WTC11 (cell line): ENCODE measurements at regions not wholly inside any gene's neighbourhood (a gene's known extent, or its start where the extent isn't known, plus 50 kb on each side); places are given as distances from the start of the nearest gene placed in this dataset.
"Not testable (repeated sequence)": the region's sequence is repeated elsewhere in the genome, so short reads cannot be mapped to it uniquely, and the experiment has no call there.

Experiments
- ATAC-seq: fragments of 200-7000 bp; cut with Tn5 transposase; 2 replicates; pipeline ENCODE4 v1.10.0; 2021; ENCODE audit warnings: mild to moderate bottlenecking, moderate library complexity
- CTCF ChIA-PET: fragments of 300-600 bp; sonication (Branson Sonifier 250); formaldehyde crosslinking; loops from one replicate; lab custom pipeline; 2021; ENCODE audit warnings: antibody characterized with exemption; lab: Charles Lee
- POLR2A ChIA-PET: fragments of 350-600 bp; sonication (Branson Sonifier 250); formaldehyde crosslinking; loops from one replicate; lab custom pipeline; 2021; ENCODE audit warnings: antibody characterized with exemption; lab: Charles Lee
- DNase-seq: peaks from one replicate; pipeline ENCODE4 v3.0.0; 2021; ENCODE audit warnings: low spot score
- H3K27ac Mint-ChIP-seq: 2 replicates; pipeline ENCODE4 v1.8.0; 2021; ENCODE audit warnings: mixed read lengths
- H3K27me3 Mint-ChIP-seq: 2 replicates; pipeline ENCODE4 v1.8.0; 2021; ENCODE audit warnings: low read depth, mild to moderate bottlenecking, moderate library complexity, mixed read lengths
- H3K36me3 Mint-ChIP-seq: 2 replicates; pipeline ENCODE4 v1.8.0; 2021; ENCODE audit warnings: mixed read lengths
- H3K4me1 Mint-ChIP-seq: 2 replicates; pipeline ENCODE4 v1.8.0; 2022; ENCODE audit warnings: mixed read lengths
- H3K4me3 Mint-ChIP-seq: 2 replicates; pipeline ENCODE4 v1.8.0; 2021; ENCODE audit warnings: mild to moderate bottlenecking, moderate library complexity, mixed read lengths
- H3K9me3 Mint-ChIP-seq: 2 replicates; pipeline ENCODE4 v1.8.0; 2021; ENCODE audit warnings: mixed read lengths
- ATF1 ChIP-seq: sonication (generic); formaldehyde crosslinking; IDR thresholded peaks from 2 replicates; pipeline ENCODE4 v1.8.1; 2023; ENCODE audit warnings: mild to moderate bottlenecking, moderate library complexity, missing genetic modification reagents
- CDX4 ChIP-seq: fragments of 250-450 bp; sonication (Bioruptor Pico); IDR thresholded peaks from 2 replicates; pipeline ENCODE4 v1.9.0; 2021; ENCODE audit warnings: moderate library complexity, mild to moderate bottlenecking, inconsistent platforms, borderline replicate concordance
- E2F5 ChIP-seq: sonication (generic); formaldehyde crosslinking; IDR thresholded peaks from 2 replicates; pipeline ENCODE4 v1.8.1; 2022; ENCODE audit warnings: mild to moderate bottlenecking, moderate library complexity, missing genetic modification reagents
- FOXJ3 ChIP-seq: sonication (generic); formaldehyde crosslinking; IDR thresholded peaks from 2 replicates; pipeline ENCODE4 v1.9.0; 2021; ENCODE audit warnings: missing genetic modification reagents, mild to moderate bottlenecking, borderline replicate concordance
- FOXK1 ChIP-seq: sonication (generic); formaldehyde crosslinking; IDR thresholded peaks from 2 replicates; pipeline ENCODE4 v1.8.0; 2022; ENCODE audit warnings: mild to moderate bottlenecking, moderate library complexity, missing genetic modification reagents
- GTF2I ChIP-seq: fragments of 250-450 bp; sonication (Bioruptor Pico); conservative IDR thresholded peaks from 2 replicates; pipeline ENCODE4 v1.4.0; 2021; ENCODE audit warnings: mild to moderate bottlenecking
- IRF1 ChIP-seq: sonication (generic); formaldehyde crosslinking; IDR thresholded peaks from 2 replicates; pipeline ENCODE4 v1.8.0; 2023; ENCODE audit warnings: missing genetic modification reagents
- JUN ChIP-seq: sonication (generic); formaldehyde crosslinking; IDR thresholded peaks from 2 replicates; pipeline ENCODE4 v1.8.0; 2023; ENCODE audit warnings: mild to moderate bottlenecking, missing genetic modification reagents
- MAX ChIP-seq: sonication (generic); formaldehyde crosslinking; IDR thresholded peaks from 2 replicates; pipeline ENCODE4 v1.8.0; 2022; ENCODE audit warnings: mild to moderate bottlenecking, missing genetic modification reagents
- MXD4 ChIP-seq: fragments of 250-450 bp; sonication (Bioruptor Pico); IDR thresholded peaks from 2 replicates; pipeline ENCODE4 v1.8.0; 2021; ENCODE audit warnings: mild to moderate bottlenecking, moderate library complexity, borderline replicate concordance
- NR2C2 ChIP-seq: sonication (generic); formaldehyde crosslinking; IDR thresholded peaks from 2 replicates; pipeline ENCODE4 v1.8.0; 2022; ENCODE audit warnings: mild to moderate bottlenecking, missing genetic modification reagents
- PRRX2 ChIP-seq: fragments of 250-450 bp; sonication (Bioruptor Pico); IDR thresholded peaks from 2 replicates; pipeline ENCODE4 v1.8.0; 2021; ENCODE audit warnings: mild to moderate bottlenecking
- RELA ChIP-seq: sonication (generic); formaldehyde crosslinking; IDR thresholded peaks from 2 replicates; pipeline ENCODE4 v1.8.1; 2022; ENCODE audit warnings: missing genetic modification reagents, mild to moderate bottlenecking, borderline replicate concordance
- SMAD3 ChIP-seq: sonication (generic); formaldehyde crosslinking; IDR thresholded peaks from 2 replicates; pipeline ENCODE4 v1.8.0; 2022; ENCODE audit warnings: missing genetic modification reagents, mild to moderate bottlenecking, borderline replicate concordance
- STAT6 ChIP-seq: sonication (generic); formaldehyde crosslinking; conservative IDR thresholded peaks from 2 replicates; pipeline ENCODE4 v1.8.1; 2023; ENCODE audit warnings: mild to moderate bottlenecking, low read depth, missing genetic modification reagents, moderate library complexity
- TCF7 ChIP-seq: sonication (generic); formaldehyde crosslinking; IDR thresholded peaks from 2 replicates; pipeline ENCODE4 v1.8.0; 2022; ENCODE audit warnings: mild to moderate bottlenecking, low read depth, missing genetic modification reagents, moderate library complexity
- ZMAT4 ChIP-seq: fragments of 250-450 bp; sonication (Bioruptor Pico); IDR thresholded peaks from 2 replicates; pipeline ENCODE4 v1.9.0; 2021; ENCODE audit warnings: mild to moderate bottlenecking
- ZNF121 ChIP-seq: sonication (generic); formaldehyde crosslinking; IDR thresholded peaks from 2 replicates; pipeline ENCODE4 v1.8.0; 2023; ENCODE audit warnings: missing genetic modification reagents
- ZNF219 ChIP-seq: sonication (generic); formaldehyde crosslinking; IDR thresholded peaks from 2 replicates; pipeline ENCODE4 v1.8.0; 2023; ENCODE audit warnings: missing genetic modification reagents, mild to moderate bottlenecking, borderline replicate concordance
- ZNF232 ChIP-seq: sonication (generic); formaldehyde crosslinking; IDR thresholded peaks from 2 replicates; pipeline ENCODE4 v1.8.0; 2022; ENCODE audit warnings: mild to moderate bottlenecking, missing genetic modification reagents
- ZNF396 ChIP-seq: fragments of 250-450 bp; sonication (Bioruptor Pico); IDR thresholded peaks from 2 replicates; pipeline ENCODE4 v1.8.0; 2021; ENCODE audit warnings: mild to moderate bottlenecking, moderate library complexity, borderline replicate concordance
- ZNF416 ChIP-seq: fragments of 250-450 bp; sonication (Bioruptor Pico); IDR thresholded peaks from 2 replicates; pipeline ENCODE4 v1.9.0; 2021; ENCODE audit warnings: mild to moderate bottlenecking, inconsistent platforms

GRCh38 chr11:130561441-130561881 is 113.0 kb downstream of the ADAMTS15 start:
- ATAC-seq, result no peak
- Mint-ChIP-seq H3K27ac (no peak overlapping the region), H3K36me3 (no peaks in the 10 kb centered on the region), H3K9me3 (peaks cover 11% of the 10 kb centered on the region), H3K4me1 (no peaks in the 10 kb centered on the region; the same call in 1 of the 2 replicates), H3K27me3 (no peaks in the 10 kb centered on the region), H3K4me3 (no peak overlapping the region)
- DNase-seq, result no peak
- no peak for TF ChIP-seq FOXJ3
- no peak for TF ChIP-seq ZNF219
- TF ChIP-seq ZNF121, result no peak
- TF ChIP-seq MXD4 (CRISPR knock-in tag), result no peak
- TF ChIP-seq RELA, result no peak
- no peak for TF ChIP-seq E2F5 (CRISPR knock-in tag)
- TF ChIP-seq SMAD3, result no peak
- no peak for TF ChIP-seq CDX4 (CRISPR knock-in tag)
- no peak for TF ChIP-seq ZNF396 (CRISPR knock-in tag)
- no peak for TF ChIP-seq TCF7
- no peak for TF ChIP-seq ZMAT4 (CRISPR knock-in tag)
- no peak for TF ChIP-seq ZNF232 (CRISPR knock-in tag)
- TF ChIP-seq ATF1, result no peak
- TF ChIP-seq IRF1, result no peak
- no peak for TF ChIP-seq FOXK1
- ChIA-PET POLR2A (no interaction called here), CTCF (no interaction called here)

- ATAC-seq, result no peak
- Mint-ChIP-seq H3K27me3 (no peaks in the 10 kb centered on the region), H3K9me3 (peaks cover 11% of the 10 kb centered on the region), H3K4me1 (no peaks in the 10 kb centered on the region; the same call in 1 of the 2 replicates), H3K4me3 (no peak overlapping the region), H3K36me3 (no peaks in the 10 kb centered on the region), H3K27ac (no peak overlapping the region)
- no peak for TF ChIP-seq MAX (CRISPR knock-in tag)
- no peak for TF ChIP-seq PRRX2 (CRISPR knock-in tag)
- CTCF ChIA-PET, result interaction anchor here (0.6 kb wide), 1 partner anchor 180 kb away, joined by 3 read pairs; no protein-coding TSS in a partner anchor
- DNase-seq, result no peak
- POLR2A ChIA-PET, result no interaction called here
Observed at GRCh38 chr11:130562549-130562948, 114.1 kb downstream of the ADAMTS15 start.

- CTCF ChIA-PET, result not testable (repeated sequence)
Observed at GRCh38 chr11:130566360-130566759, 117.9 kb downstream of the ADAMTS15 start.

GRCh38 chr11:130571519-130571918 is 123.1 kb downstream of the ADAMTS15 start:
- DNase-seq, result no peak
- H3K9me3 Mint-ChIP-seq, result peaks cover 20% of the 10 kb centered on the region
- TF ChIP-seq JUN (no peak), ZNF416 (CRISPR knock-in tag) (no peak), NR2C2 (CRISPR knock-in tag) (no peak), ZNF121 (no peak), E2F5 (CRISPR knock-in tag) (no peak), GTF2I (CRISPR knock-in tag) (no peak), STAT6 (CRISPR knock-in tag) (no peak)

More at GRCh38 chr11:130566360-130566759, 117.9 kb downstream of the ADAMTS15 start:
- H3K27me3 Mint-ChIP-seq, H3K4me1 Mint-ChIP-seq, POLR2A ChIA-PET, H3K4me3 Mint-ChIP-seq, ATAC-seq, H3K27ac Mint-ChIP-seq, H3K36me3 Mint-ChIP-seq, DNase-seq: not testable (repeated sequence)
- peaks cover 20% of the 10 kb centered on the region for H3K9me3 Mint-ChIP-seq

More at GRCh38 chr11:130571519-130571918, 123.1 kb downstream of the ADAMTS15 start:
- peaks cover 6% of the 10 kb centered on the region for H3K36me3 Mint-ChIP-seq
- ChIA-PET CTCF (interaction anchor here (1.1 kb wide), 1 partner anchor 290 kb away, joined by 4 read pairs; no protein-coding TSS in a partner anchor), POLR2A (no interaction called here)
- ATAC-seq, result no peak
- H3K4me1 Mint-ChIP-seq, result no peaks in the 10 kb centered on the region
- H3K4me3 Mint-ChIP-seq, result no peak overlapping the region
- no peaks in the 10 kb centered on the region; the same call in none of the 2 replicates for H3K27me3 Mint-ChIP-seq
- H3K27ac Mint-ChIP-seq, result no peak overlapping the region
